ENCODE measurements at regions not wholly inside any gene's neighbourhood (a gene's known extent, or its start where the extent isn't known, plus 50 kb on each side); places are given as distances from the start of the nearest gene placed in this dataset.

- TF ChIP-seq CTCF (IDR thresholded peaks at IDR 0.05) = no peak
- no peak for TF ChIP-seq POLR2A (IDR thresholded peaks at IDR 0.05)
Observed at GRCh38 chr11:97557399-97557798, 1167.6 kb downstream of the JRKL start.

Measured in esophagus squamous epithelium (tissue), 4 donors.